Ascending aorta (tissue), 2 donors: ENCODE measurements at regions not wholly inside any gene's neighbourhood (a gene's known extent, or its start where the extent isn't known, plus 50 kb on each side); places are given as distances from the start of the nearest gene placed in this dataset.

Experiments used
- DNase-seq, 2 donors: peaks; one replicate each; pipeline ENCODE4 v3.0.0-alpha.2; 2019; ENCODE audit warnings: low spot score in 2 of 2
- H3K27ac ChIP-seq, 2 donors: fragments of 200-600 bp; sonication (generic); one replicate each; pipeline ENCODE4 v1.5.1; 2016 to 2017; ENCODE audit warnings: mild to moderate bottlenecking in 1 of 2
- H3K27me3 ChIP-seq: fragments of 200-600 bp; sonication (generic); one replicate; pipeline ENCODE4 v1.5.1; 2017
- H3K36me3 ChIP-seq, 2 donors: fragments of 200-600 bp; sonication (generic); one replicate each; pipeline ENCODE4 v1.5.1; 2016
- H3K4me1 ChIP-seq, 2 donors: fragments of 200-600 bp; sonication (generic); one replicate each; pipeline ENCODE4 v1.5.1; 2016 to 2017; ENCODE audit warnings: mild to moderate bottlenecking in 1 of 2
- H3K4me3 ChIP-seq, 2 donors: fragments of 200-600 bp; sonication (generic); one replicate each; pipeline ENCODE4 v1.5.1; 2016 to 2017; ENCODE audit warnings: mild to moderate bottlenecking in 1 of 2
- H3K9me3 ChIP-seq, 2 donors: fragments of 200-600 bp; sonication (generic); one replicate each; pipeline ENCODE4 v1.5.1; 2016
- intact Hi-C: fragments of 100-400 bp; cut with DNase I; formaldehyde crosslinking; loops from one replicate; pipeline ENCODE4 v1.15.1; 2023
- TF ChIP-seq, protein P1 (sequence below), 3 experiments: fragments of 200-600 bp in 2 of 3; fragments of 450-650 bp in 1 of 3; sonication (generic) in 2 of 3; IDR thresholded peaks; one replicate each; pipeline ENCODE4 v1.5.1; 2016 to 2019; ENCODE audit warnings: antibody characterized with exemption in 3 of 3, mild to moderate bottlenecking in 1 of 3, moderate library complexity in 1 of 3

DNA sequence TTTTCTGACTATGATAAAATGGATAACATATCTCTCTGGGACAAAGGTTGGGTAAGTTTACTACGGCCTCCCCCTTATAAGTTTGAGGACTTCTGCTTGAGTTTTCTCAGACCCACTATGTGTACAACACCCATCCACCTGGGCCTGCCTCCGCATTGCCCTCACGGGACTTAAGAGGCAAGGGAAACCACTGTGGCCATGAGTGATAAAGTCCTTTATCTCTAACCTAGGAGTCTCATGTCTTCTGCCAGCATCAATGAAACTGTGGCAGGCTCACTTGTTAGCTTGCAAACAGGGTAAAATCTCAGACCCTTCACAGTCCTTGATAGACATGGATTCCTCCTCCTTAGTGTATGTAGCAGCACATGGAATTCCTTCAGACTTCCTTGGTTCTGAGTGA lies 173.4 kb upstream of the MYLIP start:
- no peaks in the 10 kb centered on the region for H3K4me1 ChIP-seq
- H3K27ac ChIP-seq: no peak overlapping the region
- no peak for DNase-seq
- no peaks in the 10 kb centered on the region for H3K27me3 ChIP-seq
- intact Hi-C loops: no loop called here
- no peaks in the 10 kb centered on the region for H3K36me3 ChIP-seq
- no peak overlapping the region for H3K4me3 ChIP-seq
- no peaks in the 10 kb centered on the region for H3K9me3 ChIP-seq
- TF ChIP-seq, protein P1, sequence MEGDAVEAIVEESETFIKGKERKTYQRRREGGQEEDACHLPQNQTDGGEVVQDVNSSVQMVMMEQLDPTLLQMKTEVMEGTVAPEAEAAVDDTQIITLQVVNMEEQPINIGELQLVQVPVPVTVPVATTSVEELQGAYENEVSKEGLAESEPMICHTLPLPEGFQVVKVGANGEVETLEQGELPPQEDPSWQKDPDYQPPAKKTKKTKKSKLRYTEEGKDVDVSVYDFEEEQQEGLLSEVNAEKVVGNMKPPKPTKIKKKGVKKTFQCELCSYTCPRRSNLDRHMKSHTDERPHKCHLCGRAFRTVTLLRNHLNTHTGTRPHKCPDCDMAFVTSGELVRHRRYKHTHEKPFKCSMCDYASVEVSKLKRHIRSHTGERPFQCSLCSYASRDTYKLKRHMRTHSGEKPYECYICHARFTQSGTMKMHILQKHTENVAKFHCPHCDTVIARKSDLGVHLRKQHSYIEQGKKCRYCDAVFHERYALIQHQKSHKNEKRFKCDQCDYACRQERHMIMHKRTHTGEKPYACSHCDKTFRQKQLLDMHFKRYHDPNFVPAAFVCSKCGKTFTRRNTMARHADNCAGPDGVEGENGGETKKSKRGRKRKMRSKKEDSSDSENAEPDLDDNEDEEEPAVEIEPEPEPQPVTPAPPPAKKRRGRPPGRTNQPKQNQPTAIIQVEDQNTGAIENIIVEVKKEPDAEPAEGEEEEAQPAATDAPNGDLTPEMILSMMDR (IDR thresholded peaks at IDR 0.05): no peak

DNA sequence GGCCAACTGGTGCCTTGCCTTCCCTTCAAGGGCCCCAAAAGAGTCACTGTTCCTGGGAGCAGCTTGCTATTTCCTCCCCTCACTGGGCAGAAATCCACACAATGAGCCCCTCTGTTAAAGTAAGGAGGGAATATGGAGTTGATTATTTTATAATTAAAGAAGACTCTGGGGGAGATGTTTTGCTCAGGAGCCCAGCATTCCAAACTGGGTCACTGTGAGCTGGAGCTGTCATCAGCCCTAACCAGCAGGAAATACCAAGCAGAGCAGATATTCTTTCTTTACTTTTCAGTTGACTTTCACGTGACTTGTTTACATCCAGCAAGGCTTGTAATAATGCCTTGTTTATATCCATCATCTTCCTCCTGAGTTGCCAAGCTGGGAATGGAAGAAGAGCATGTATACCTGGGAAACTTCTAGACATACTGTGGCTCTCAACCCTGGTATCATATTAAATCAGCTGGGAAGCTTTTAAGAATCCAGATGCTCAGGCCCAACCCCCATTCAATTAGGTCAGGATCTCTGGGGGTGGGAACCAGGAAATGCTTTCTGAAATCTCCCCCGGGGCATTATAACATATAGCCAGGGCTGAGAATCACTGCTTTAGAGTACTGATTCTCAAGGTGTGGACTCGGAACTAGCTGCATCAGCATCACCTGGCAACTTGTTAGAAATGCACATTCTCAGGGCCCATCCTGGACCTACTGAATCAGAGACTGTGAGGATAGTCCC lies 175.6 kb upstream of the MYLIP start:
- H3K9me3 ChIP-seq: no peaks in the 10 kb centered on the region
- no peak overlapping the region for H3K4me3 ChIP-seq
- H3K4me1 ChIP-seq: no peaks in the 10 kb centered on the region
- H3K27ac ChIP-seq: no peak overlapping the region
- TF ChIP-seq, protein P1 (IDR thresholded peaks at IDR 0.05): no peak
- intact Hi-C loops: no loop called here
- no peak for DNase-seq
- H3K36me3 ChIP-seq: no peaks in the 10 kb centered on the region
- H3K27me3 ChIP-seq: no peaks in the 10 kb centered on the region

DNA sequence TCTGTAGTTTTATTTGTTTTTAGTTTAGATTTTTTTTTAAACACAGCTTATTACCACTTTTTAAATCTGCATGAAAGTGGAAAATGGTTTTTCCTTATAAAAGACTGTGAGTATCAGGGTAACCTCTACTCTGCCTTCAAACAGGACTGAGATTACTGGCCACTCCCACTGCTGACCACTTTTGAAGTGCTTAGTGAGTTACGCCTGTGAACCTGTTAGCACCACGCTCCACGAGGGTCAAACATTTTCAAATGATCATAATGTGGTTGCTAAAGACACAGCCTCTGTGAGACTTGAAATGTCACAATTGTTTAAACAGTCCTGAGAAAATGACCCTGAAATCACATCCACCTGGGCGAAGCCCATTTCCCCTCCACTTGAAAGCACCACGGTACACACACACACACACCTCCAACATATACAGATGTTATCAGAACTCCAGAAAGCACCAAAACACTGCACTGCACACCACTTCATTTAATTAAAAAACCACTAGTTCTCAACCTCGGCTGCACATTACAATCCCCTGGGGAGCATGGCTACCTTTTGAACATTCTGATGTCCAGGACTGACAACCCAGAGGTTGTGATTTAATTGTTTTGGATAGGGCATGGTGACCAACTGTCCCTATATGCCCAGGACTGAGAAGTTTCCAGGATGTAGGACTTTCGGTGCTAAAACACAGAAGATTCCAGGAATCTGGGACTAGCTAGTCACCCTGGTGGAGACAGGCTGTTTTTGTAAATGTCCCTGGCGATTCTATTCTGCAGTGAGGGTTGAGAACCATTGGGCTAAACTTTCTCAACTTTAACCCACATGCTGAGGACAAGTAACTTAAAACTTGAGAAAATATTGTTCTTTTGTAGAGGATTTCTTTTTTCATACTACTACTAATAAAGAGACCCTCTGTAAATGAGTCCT lies 176.4 kb upstream of the MYLIP start:
- TF ChIP-seq, protein P1 (IDR thresholded peaks at IDR 0.05): no peak
- DNase-seq: no peak
- Histone ChIP-seq H3K27ac (no peak overlapping the region), H3K36me3 (no peaks in the 10 kb centered on the region), H3K9me3 (no peaks in the 10 kb centered on the region), H3K27me3 (no peaks in the 10 kb centered on the region), H3K4me3 (no peak overlapping the region), H3K4me1 (no peaks in the 10 kb centered on the region)
- intact Hi-C loops: no loop called here

DNA sequence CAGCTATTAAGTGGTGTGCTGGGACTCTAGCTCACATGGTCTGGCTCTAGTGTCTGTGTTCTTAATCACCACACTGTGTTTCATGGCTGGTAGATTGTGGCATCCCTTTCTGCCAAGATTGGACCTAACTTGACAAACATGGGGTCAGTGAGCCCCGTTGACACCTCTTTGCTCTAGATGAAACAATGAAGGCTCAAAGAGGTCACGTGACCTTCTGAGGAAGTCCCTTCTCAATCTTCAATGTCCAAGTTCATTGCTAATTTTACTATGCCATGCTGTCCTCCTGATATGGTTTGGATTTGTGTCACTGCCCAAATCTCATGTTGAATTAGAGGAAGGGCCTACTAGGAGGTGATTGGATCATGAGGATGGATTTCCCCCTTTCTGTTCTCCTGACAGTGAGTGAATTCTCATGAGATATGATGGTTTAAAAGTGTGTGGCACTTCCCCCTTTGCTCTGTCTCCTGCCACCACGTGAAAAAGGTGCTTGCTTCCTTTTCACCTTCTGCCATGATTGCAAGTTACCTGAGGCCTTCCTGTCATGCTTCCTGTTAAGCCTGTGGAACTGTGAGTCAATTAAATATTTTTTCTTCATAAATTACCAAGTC lies 177.8 kb upstream of the MYLIP start:
- Histone ChIP-seq H3K4me3 (no peak overlapping the region), H3K27me3 (no peaks in the 10 kb centered on the region), H3K4me1 (no peaks in the 10 kb centered on the region), H3K9me3 (no peaks in the 10 kb centered on the region), H3K36me3 (no peaks in the 10 kb centered on the region), H3K27ac (no peak overlapping the region)
- no peak for DNase-seq
- intact Hi-C loops: no loop called here
- TF ChIP-seq, protein P1 (IDR thresholded peaks at IDR 0.05): no peak

- intact Hi-C loops: no loop called here
- TF ChIP-seq, protein P1 (IDR thresholded peaks at IDR 0.05): no peak
- H3K4me3 ChIP-seq: no peak overlapping the region
These were observed 178.9 kb upstream of the MYLIP start for GRCh38 chr6:15949982-15950381.

More at GRCh38 chr6:15949982-15950381, 178.9 kb upstream of the MYLIP start:
- Histone ChIP-seq H3K27me3 (no peaks in the 10 kb centered on the region), H3K27ac (no peak overlapping the region), H3K9me3 (no peaks in the 10 kb centered on the region), H3K4me1 (no peaks in the 10 kb centered on the region), H3K36me3 (no peaks in the 10 kb centered on the region)
- no peak for DNase-seq
